Endothelial cell of umbilical vein (primary cell): ENCODE measurements at regions not wholly inside any gene's neighbourhood (a gene's known extent, or its start where the extent isn't known, plus 50 kb on each side); places are given as distances from the start of the nearest gene placed in this dataset.

Experiments used
- BruUV-seq: library from RNA; stranded (reverse); fragments of 400-500 nt; replicated peaks from 2 replicates; lab custom pipeline; 2021; lab: Mats Ljungman, UMichigan
- CTCF ChIA-PET: fragments of 300-600, 350-600 bp; sonication (Branson Sonifier 250); formaldehyde crosslinking; loops from one replicate; lab custom pipeline; 2021; ENCODE audit warnings: antibody characterized with exemption, inconsistent platforms; lab: Charles Lee
- POLR2A ChIA-PET: fragments of 300-600, 350-600 bp; sonication (Branson Sonifier 250); formaldehyde crosslinking; loops from one replicate; lab custom pipeline; 2021; ENCODE audit warnings: antibody characterized with exemption, inconsistent platforms; lab: Charles Lee
- DNase-seq: peaks from one replicate; pipeline ENCODE4 v3.0.0-alpha.2; 2011; ENCODE audit warnings: low read depth, low spot score
- FAIRE-seq: peaks from 2 replicates; lab custom pipeline; 2011; peaks lifted over from hg19 to GRCh38; lab: Jason Lieb, UNC
- H2AFZ ChIP-seq: 2 replicates; pipeline ENCODE4 v1.6.0; 2012; ENCODE audit warnings: low read depth, low read length, control low read depth, inconsistent platforms
- H3K27ac ChIP-seq: 2 replicates; pipeline ENCODE4 v1.5.1; 2011; ENCODE audit warnings: low read depth, mild to moderate bottlenecking, control low read depth, low read length, moderate library complexity; ENCODE audit not compliant: insufficient read depth
- H3K27me3 ChIP-seq, 2 experiments: 2 replicates each; pipeline versions ENCODE4 v1.6.0 to v1.6.1; 2011; ENCODE audit warnings: low read length in 2 of 2, mixed read lengths in 1 of 2; ENCODE audit not compliant: control insufficient read depth in 2 of 2, insufficient read depth in 2 of 2
- H3K36me3 ChIP-seq, 2 experiments: 2 replicates in 1 of 2; 3 replicates in 1 of 2; pipeline ENCODE4 v1.5.1; 2011; ENCODE audit warnings: low read length in 2 of 2, mild to moderate bottlenecking in 1 of 2, moderate library complexity in 1 of 2; ENCODE audit not compliant: control insufficient read depth in 2 of 2, insufficient read depth in 2 of 2; ENCODE audit errors: extremely low read depth in 1 of 2
- H3K4me1 ChIP-seq: 3 replicates; pipeline ENCODE4 v1.5.1; 2011; ENCODE audit warnings: mild to moderate bottlenecking, low read length; ENCODE audit not compliant: control insufficient read depth, insufficient read depth; ENCODE audit errors: extremely low read depth
- H3K4me2 ChIP-seq: 2 replicates; pipeline ENCODE4 v1.6.1; 2011; ENCODE audit warnings: low read length, control low read depth, mixed read lengths; ENCODE audit not compliant: insufficient read depth
- H3K4me3 ChIP-seq, 3 experiments: fragments of 200-600 bp in 1 of 3; sonication (generic), shearing (Covaris generic) in 1 of 3; replicated peaks in 1 of 3; 2 replicates each; pipeline ENCODE4 v1.5.1; 2011 to 2016; ENCODE audit warnings: control low read depth in 3 of 3, low read length in 3 of 3, mild to moderate bottlenecking in 2 of 3, inconsistent platforms in 1 of 3, low read depth in 1 of 3, moderate library complexity in 1 of 3; ENCODE audit not compliant: insufficient read depth in 1 of 3
- H3K79me2 ChIP-seq: 2 replicates; pipeline ENCODE4 v1.6.0; 2012; ENCODE audit warnings: low read length, inconsistent platforms; ENCODE audit not compliant: control insufficient read depth, insufficient read depth
- H3K9ac ChIP-seq: replicated peaks from 2 replicates; pipeline ENCODE3; 2011; ENCODE audit warnings: low read length, control low read depth; ENCODE audit not compliant: insufficient read depth; ENCODE audit errors: extremely low read depth
- H3K9me1 ChIP-seq: replicated peaks from 3 replicates; pipeline ENCODE4 v1.6.0; 2011; ENCODE audit warnings: mild to moderate bottlenecking, low read length; ENCODE audit not compliant: control insufficient read depth, insufficient read depth; ENCODE audit errors: extremely low read depth
- H3K9me3 ChIP-seq: replicated peaks from 2 replicates; pipeline ENCODE4 v1.5.1; 2012; ENCODE audit warnings: low read length, inconsistent platforms; ENCODE audit not compliant: control insufficient read depth, insufficient read depth
- H4K20me1 ChIP-seq: replicated peaks from 2 replicates; pipeline ENCODE3; 2011; ENCODE audit warnings: mild to moderate bottlenecking, low read length; ENCODE audit not compliant: control insufficient read depth, insufficient read depth; ENCODE audit errors: extremely low read depth
- CTCF ChIP-seq, 2 donors: IDR thresholded peaks; 1 replicate in 1 of 2; 2 replicates in 1 of 2; pipeline ENCODE4 v1.5.1; 2011; ENCODE audit warnings: low read length in 2 of 2, mild to moderate bottlenecking in 2 of 2, moderate library complexity in 2 of 2, control low read depth in 1 of 2, inconsistent platforms in 1 of 2, low read depth in 1 of 2; ENCODE audit not compliant: insufficient read depth in 1 of 2; ENCODE audit errors: extremely low read depth in 1 of 2
- EZH2 ChIP-seq: IDR thresholded peaks from 2 replicates; pipeline ENCODE4 v1.6.1; 2012; ENCODE audit warnings: borderline replicate concordance, low read depth, mild to moderate bottlenecking, moderate library complexity, low read length, inconsistent platforms; ENCODE audit not compliant: severe bottlenecking
- FOS ChIP-seq: IDR thresholded peaks from 2 replicates; pipeline ENCODE4 v1.6.1; 2011; ENCODE audit warnings: mild to moderate bottlenecking, low read length, moderate library complexity, borderline replicate concordance; ENCODE audit not compliant: insufficient read depth
- GATA2 ChIP-seq: IDR thresholded peaks from 2 replicates; pipeline ENCODE4 v1.7.0; 2011; ENCODE audit warnings: low read depth, mild to moderate bottlenecking, moderate library complexity, mixed read lengths, low read length; ENCODE audit not compliant: insufficient read length, insufficient read depth
- JUN ChIP-seq: IDR thresholded peaks from 2 replicates; pipeline ENCODE4 v1.6.1; 2011; ENCODE audit warnings: borderline replicate concordance, low read depth; ENCODE audit not compliant: insufficient read length, insufficient read depth
- MAX ChIP-seq: IDR thresholded peaks from 2 replicates; pipeline ENCODE4 v1.6.1; 2011; ENCODE audit not compliant: insufficient read depth, insufficient read length
- MYC ChIP-seq: IDR thresholded peaks from one replicate; pipeline ENCODE4 v1.6.1; 2011; ENCODE audit warnings: mild to moderate bottlenecking, low read depth, low read length
- POLR2A ChIP-seq: IDR thresholded peaks from 2 replicates; pipeline ENCODE4 v1.6.1; 2012; ENCODE audit warnings: low read depth, mild to moderate bottlenecking, control low read depth, low read length
- POLR2AphosphoS5 ChIP-seq: IDR thresholded peaks from 2 replicates; pipeline ENCODE4 v1.6.1; 2012; ENCODE audit warnings: low read depth, mild to moderate bottlenecking, control low read depth, low read length, moderate library complexity; ENCODE audit not compliant: insufficient read depth
- dilution Hi-C: fragments of 300-500 bp; cut with MboI; formaldehyde crosslinking; loops from one replicate; pipeline ENCODE4 v1.15.0; 2019; ENCODE audit warnings: low sequenced_read_pairs; ENCODE audit not compliant: extremely low pct_ligation_motif_present
- intact Hi-C: fragments of 100-400 bp; cut with micrococcal nuclease; formaldehyde crosslinking; loops from one replicate; pipeline ENCODE4 v1.10.0; 2022

GRCh38 chr1:114292835-114293234 lies 139.2 kb upstream of the SYT6 start:
- intact Hi-C loops, result no loop called here
- Histone ChIP-seq H3K4me3 (no peak overlapping the region), H3K79me2 (no peaks in the 10 kb centered on the region), H2AFZ (no peak overlapping the region), H3K9me3 (no peaks in the 10 kb centered on the region), H3K36me3 (no peaks in the 10 kb centered on the region), H3K27me3 (peaks cover 3% of the 10 kb centered on the region in 2 experiments), H3K27ac (no peak overlapping the region), H3K4me1 (no peaks in the 10 kb centered on the region), H4K20me1 (no peaks in the 10 kb centered on the region), H3K9me1 (no peaks in the 10 kb centered on the region), H3K9ac (no peak overlapping the region), H3K4me2 (no peak overlapping the region)
- TF ChIP-seq EZH2 (no peak), MYC (no peak), FOS (no peak), JUN (no peak), CTCF (IDR thresholded peaks at IDR 0.05; ENCODE audit: extremely low read depth in 1 of 2, insufficient read depth in 1 of 2, low read depth in 1 of 2, low read length in 2 of 2) (no peak)
- BruUV-seq, result no TSS peak
- ChIA-PET CTCF (interaction anchor here (2.1 kb wide), 1 partner anchor 10 kb away, joined by 16 read pairs; no protein-coding TSS in a partner anchor), POLR2A (no interaction called here)
- DNase-seq, result no peak
- dilution Hi-C loops, result no loop called here
- FAIRE-seq, result no peak

DNA sequence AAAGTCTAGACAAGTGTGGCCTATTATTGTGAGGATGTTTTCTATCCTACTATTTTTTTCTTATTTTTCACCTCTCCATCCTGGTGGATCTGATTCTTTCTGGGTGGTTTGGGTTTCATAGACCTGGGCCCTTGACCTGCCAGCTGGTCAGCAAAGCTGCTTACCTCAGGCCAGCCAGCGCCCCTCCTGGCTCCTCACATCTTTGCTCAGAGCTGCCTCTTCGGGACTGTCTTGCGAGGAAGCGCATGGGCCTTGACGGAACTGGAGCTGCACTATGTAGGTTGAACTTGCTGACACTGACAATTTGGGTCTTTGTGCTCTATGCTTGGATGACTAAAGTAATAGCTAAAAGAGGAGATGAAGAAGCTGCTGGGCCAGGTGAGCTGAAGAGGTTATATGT lies 138.5 kb upstream of the SYT6 start:
- no peak for FAIRE-seq
- TF ChIP-seq POLR2A (no peak), MYC (no peak), POLR2AphosphoS5 (no peak), EZH2 (no peak), MAX (no peak), GATA2 (no peak), CTCF (IDR thresholded peaks at IDR 0.05; ENCODE audit: extremely low read depth in 1 of 2, insufficient read depth in 1 of 2, low read depth in 1 of 2, low read length in 2 of 2) (no peak), FOS (no peak), JUN (no peak)

More for the DNA sequence above, 138.5 kb upstream of the SYT6 start:
- no peaks in the 10 kb centered on the region for H3K9me1 ChIP-seq
- H3K9ac ChIP-seq, result no peak overlapping the region
- DNase-seq, result no peak
- peaks cover 3 to 5% of the 10 kb centered on the region in 2 experiments for H3K27me3 ChIP-seq
- dilution Hi-C loops (no loop called here), intact Hi-C loops (no loop called here)
- no peak overlapping the region for H3K4me2 ChIP-seq
- H3K4me1 ChIP-seq, result no peaks in the 10 kb centered on the region
- POLR2A ChIA-PET, result no interaction called here
- no peaks in the 10 kb centered on the region for H4K20me1 ChIP-seq
- H3K9me3 ChIP-seq, result no peaks in the 10 kb centered on the region
- CTCF ChIA-PET, result interaction anchor here (2.1 kb wide), 1 partner anchor 10 kb away, joined by 16 read pairs; no protein-coding TSS in a partner anchor
- H3K4me3 ChIP-seq, result no peak overlapping the region
- no TSS peak for BruUV-seq
- H2AFZ ChIP-seq, result no peak overlapping the region
- H3K36me3 ChIP-seq, result no peaks in the 10 kb centered on the region
- H3K79me2 ChIP-seq, result no peaks in the 10 kb centered on the region
- no peak overlapping the region for H3K27ac ChIP-seq
